ENCODE measurements at regions not wholly inside any gene's neighbourhood (a gene's known extent, or its start where the extent isn't known, plus 50 kb on each side); places are given as distances from the start of the nearest gene placed in this dataset.

- TF ChIP-seq POLR2AphosphoS5 (IDR thresholded peaks at IDR 0.05; ENCODE audit: insufficient read depth in 1 of 2, low read depth in 1 of 2) (no peak), CTCF (IDR thresholded peaks at IDR 0.05) (no peak)
These were observed 152.2 kb downstream of the TRIM27 start for GRCh38 chr6:28771401-28772267.
